ENCODE measurements at regions not wholly inside any gene's neighbourhood (a gene's known extent, or its start where the extent isn't known, plus 50 kb on each side); places are given as distances from the start of the nearest gene placed in this dataset.
"Not testable (repeated sequence)": the region's sequence is repeated elsewhere in the genome, so short reads cannot be mapped to it uniquely, and the experiment has no call there.

DNA sequence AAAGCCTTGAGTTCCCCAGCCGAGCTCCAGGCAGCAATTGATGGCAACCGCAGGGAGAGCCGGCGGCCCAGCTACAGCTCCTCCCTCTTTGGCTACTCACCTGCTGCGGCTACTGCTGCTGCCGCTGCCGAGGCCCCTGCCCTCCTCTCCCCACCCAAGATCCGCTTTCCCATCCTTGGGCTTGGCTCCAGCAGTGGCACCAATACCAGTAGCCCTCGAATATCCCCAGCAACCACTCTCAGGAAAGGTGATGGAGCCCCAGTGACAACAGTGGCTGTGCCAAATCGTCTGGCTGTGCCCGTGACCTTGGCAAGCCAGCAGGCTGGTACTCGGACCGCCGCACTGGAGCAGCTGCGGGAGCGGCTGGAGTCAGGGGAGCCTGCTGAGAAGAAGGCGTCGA lies 298.0 kb upstream of the ADGRL2 start:
- TF ChIP-seq, protein P1, sequence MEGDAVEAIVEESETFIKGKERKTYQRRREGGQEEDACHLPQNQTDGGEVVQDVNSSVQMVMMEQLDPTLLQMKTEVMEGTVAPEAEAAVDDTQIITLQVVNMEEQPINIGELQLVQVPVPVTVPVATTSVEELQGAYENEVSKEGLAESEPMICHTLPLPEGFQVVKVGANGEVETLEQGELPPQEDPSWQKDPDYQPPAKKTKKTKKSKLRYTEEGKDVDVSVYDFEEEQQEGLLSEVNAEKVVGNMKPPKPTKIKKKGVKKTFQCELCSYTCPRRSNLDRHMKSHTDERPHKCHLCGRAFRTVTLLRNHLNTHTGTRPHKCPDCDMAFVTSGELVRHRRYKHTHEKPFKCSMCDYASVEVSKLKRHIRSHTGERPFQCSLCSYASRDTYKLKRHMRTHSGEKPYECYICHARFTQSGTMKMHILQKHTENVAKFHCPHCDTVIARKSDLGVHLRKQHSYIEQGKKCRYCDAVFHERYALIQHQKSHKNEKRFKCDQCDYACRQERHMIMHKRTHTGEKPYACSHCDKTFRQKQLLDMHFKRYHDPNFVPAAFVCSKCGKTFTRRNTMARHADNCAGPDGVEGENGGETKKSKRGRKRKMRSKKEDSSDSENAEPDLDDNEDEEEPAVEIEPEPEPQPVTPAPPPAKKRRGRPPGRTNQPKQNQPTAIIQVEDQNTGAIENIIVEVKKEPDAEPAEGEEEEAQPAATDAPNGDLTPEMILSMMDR (IDR thresholded peaks at IDR 0.05) = not testable (repeated sequence)
- TF ChIP-seq POLR2A (IDR thresholded peaks at IDR 0.05) = not testable (repeated sequence)
